ENCODE measurements at regions not wholly inside any gene's neighbourhood (a gene's known extent, or its start where the extent isn't known, plus 50 kb on each side); places are given as distances from the start of the nearest gene placed in this dataset.
"Not testable (repeated sequence)": the region's sequence is repeated elsewhere in the genome, so short reads cannot be mapped to it uniquely, and the experiment has no call there.

- no peak overlapping the region for H3K4me3 ChIP-seq (ENCODE audit: low read depth, low read length)
- H3K36me3 ChIP-seq (ENCODE audit: control insufficient read depth, insufficient read depth, low read length) = no peaks in the 10 kb centered on the region
- H3K27me3 ChIP-seq (ENCODE audit: control insufficient read depth, insufficient read depth, low read length) = no peaks in the 10 kb centered on the region
- no peak for DNase-seq (ENCODE audit: low read depth)
- TF ChIP-seq, protein P1, sequence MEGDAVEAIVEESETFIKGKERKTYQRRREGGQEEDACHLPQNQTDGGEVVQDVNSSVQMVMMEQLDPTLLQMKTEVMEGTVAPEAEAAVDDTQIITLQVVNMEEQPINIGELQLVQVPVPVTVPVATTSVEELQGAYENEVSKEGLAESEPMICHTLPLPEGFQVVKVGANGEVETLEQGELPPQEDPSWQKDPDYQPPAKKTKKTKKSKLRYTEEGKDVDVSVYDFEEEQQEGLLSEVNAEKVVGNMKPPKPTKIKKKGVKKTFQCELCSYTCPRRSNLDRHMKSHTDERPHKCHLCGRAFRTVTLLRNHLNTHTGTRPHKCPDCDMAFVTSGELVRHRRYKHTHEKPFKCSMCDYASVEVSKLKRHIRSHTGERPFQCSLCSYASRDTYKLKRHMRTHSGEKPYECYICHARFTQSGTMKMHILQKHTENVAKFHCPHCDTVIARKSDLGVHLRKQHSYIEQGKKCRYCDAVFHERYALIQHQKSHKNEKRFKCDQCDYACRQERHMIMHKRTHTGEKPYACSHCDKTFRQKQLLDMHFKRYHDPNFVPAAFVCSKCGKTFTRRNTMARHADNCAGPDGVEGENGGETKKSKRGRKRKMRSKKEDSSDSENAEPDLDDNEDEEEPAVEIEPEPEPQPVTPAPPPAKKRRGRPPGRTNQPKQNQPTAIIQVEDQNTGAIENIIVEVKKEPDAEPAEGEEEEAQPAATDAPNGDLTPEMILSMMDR (IDR thresholded peaks at IDR 0.05; ENCODE audit: insufficient read depth, low read length, poor library complexity, severe bottlenecking) = no peak
Measured at GRCh38 chrX:28408017-28408723, 179.1 kb upstream of the IL1RAPL1 start.

DNA sequence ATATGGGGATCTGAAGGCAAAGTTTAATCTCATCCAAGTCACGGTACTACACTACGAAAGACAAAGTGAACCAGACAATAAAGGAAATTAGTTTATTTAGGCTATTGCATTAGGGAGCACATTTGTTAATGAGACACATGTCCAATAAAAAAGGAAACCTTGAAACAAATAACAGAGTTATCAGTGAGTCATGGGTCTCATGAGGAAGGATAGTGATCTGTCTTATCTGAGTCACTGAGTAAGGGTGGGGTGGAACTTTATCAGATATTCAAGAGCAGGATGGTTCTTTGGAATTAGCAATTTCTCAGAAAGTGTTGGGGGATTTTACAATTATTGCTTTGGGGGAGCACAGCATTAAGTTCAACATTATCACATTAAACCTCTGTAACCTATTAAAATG is 188.9 kb upstream of the IL1RAPL1 start:
- no peak for DNase-seq (ENCODE audit: low read depth)
- no peaks in the 10 kb centered on the region for H3K36me3 ChIP-seq (ENCODE audit: control insufficient read depth, insufficient read depth, low read length)
- no peaks in the 10 kb centered on the region for H3K27me3 ChIP-seq (ENCODE audit: control insufficient read depth, insufficient read depth, low read length)
- H3K4me3 ChIP-seq (ENCODE audit: low read depth, low read length) = no peak overlapping the region
- TF ChIP-seq, protein P1 (IDR thresholded peaks at IDR 0.05; ENCODE audit: insufficient read depth, low read length, poor library complexity, severe bottlenecking) = no peak

DNA sequence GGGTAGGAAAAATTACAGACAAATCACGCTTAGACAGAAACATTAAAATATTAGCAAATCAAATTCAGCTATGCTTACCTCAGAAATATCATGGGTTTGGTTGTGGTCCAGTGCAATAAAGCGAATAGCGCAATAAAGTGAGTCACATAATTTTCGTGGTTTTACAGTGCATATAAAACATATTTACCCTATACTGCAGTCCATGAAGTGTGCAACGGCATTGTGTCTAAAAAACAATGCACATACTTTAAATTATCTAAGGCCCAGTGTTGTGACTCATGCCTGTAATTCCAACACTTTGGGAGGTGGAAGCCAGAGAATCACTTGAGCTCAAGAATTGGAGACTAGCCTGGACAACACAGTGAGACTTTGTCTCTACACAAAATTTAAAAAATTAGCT is 195.7 kb upstream of the IL1RAPL1 start:
- H3K27me3 ChIP-seq (ENCODE audit: control insufficient read depth, insufficient read depth, low read length) = no peaks in the 10 kb centered on the region
- TF ChIP-seq, protein P1 (IDR thresholded peaks at IDR 0.05; ENCODE audit: insufficient read depth, low read length, poor library complexity, severe bottlenecking) = no peak
- no peaks in the 10 kb centered on the region for H3K36me3 ChIP-seq (ENCODE audit: control insufficient read depth, insufficient read depth, low read length)
- no peak overlapping the region for H3K4me3 ChIP-seq (ENCODE audit: low read depth, low read length)
- DNase-seq (ENCODE audit: low read depth) = no peak

GRCh38 chrX:28379103-28379502 is 208.1 kb upstream of the IL1RAPL1 start:
- H3K27me3 ChIP-seq (ENCODE audit: control insufficient read depth, insufficient read depth, low read length) = no peaks in the 10 kb centered on the region
- no peak overlapping the region for H3K4me3 ChIP-seq (ENCODE audit: low read depth, low read length)
- TF ChIP-seq, protein P1 (IDR thresholded peaks at IDR 0.05; ENCODE audit: insufficient read depth, low read length, poor library complexity, severe bottlenecking) = no peak

GRCh38 chrX:28367649-28368048 is 219.6 kb upstream of the IL1RAPL1 start:
- DNase-seq (ENCODE audit: low read depth); H3K36me3 ChIP-seq (ENCODE audit: control insufficient read depth, insufficient read depth, low read length); H3K4me3 ChIP-seq (ENCODE audit: low read depth, low read length); H3K27me3 ChIP-seq (ENCODE audit: control insufficient read depth, insufficient read depth, low read length): not testable (repeated sequence)

More at GRCh38 chrX:28379103-28379502, 208.1 kb upstream of the IL1RAPL1 start:
- DNase-seq (ENCODE audit: low read depth) = no peak
- H3K36me3 ChIP-seq (ENCODE audit: control insufficient read depth, insufficient read depth, low read length) = no peaks in the 10 kb centered on the region

DNA sequence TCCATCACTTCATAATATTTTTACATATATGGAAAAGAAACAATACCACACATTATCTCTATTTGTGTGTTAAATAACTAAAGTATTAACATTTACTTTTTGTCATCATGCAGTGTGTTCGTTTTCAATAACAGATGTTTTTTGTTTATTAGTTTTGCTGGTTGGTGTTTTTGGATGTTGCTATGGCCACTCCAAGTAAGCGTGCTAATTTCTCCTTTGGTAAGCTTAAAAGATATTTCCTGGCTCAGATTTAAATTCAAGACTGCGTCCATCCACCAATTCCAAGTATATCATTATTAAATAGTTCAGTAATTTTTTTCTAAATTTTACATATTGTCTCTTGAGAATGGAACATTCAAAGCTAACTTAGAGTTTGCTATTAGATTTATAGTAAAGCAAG is 235.4 kb upstream of the IL1RAPL1 start:
- no peaks in the 10 kb centered on the region for H3K36me3 ChIP-seq (ENCODE audit: control insufficient read depth, insufficient read depth, low read length)
- DNase-seq (ENCODE audit: low read depth) = no peak
- TF ChIP-seq, protein P1 (IDR thresholded peaks at IDR 0.05; ENCODE audit: insufficient read depth, low read length, poor library complexity, severe bottlenecking) = no peak

More for the DNA sequence above, 235.4 kb upstream of the IL1RAPL1 start:
- H3K27me3 ChIP-seq (ENCODE audit: control insufficient read depth, insufficient read depth, low read length) = no peaks in the 10 kb centered on the region
- no peak overlapping the region for H3K4me3 ChIP-seq (ENCODE audit: low read depth, low read length)

Measured in kidney epithelial cell (primary cell).